Coronary artery (tissue), 2 donors: ENCODE measurements at regions not wholly inside any gene's neighbourhood (a gene's known extent, or its start where the extent isn't known, plus 50 kb on each side); places are given as distances from the start of the nearest gene placed in this dataset.

Experiments used
- DNase-seq: peaks from one replicate; pipeline ENCODE4 v3.0.0-alpha.2; 2017; ENCODE audit warnings: low spot score
- H3K27ac ChIP-seq, 2 donors: fragments of 200-600 bp; sonication (generic); one replicate each; pipeline ENCODE4 v1.5.1; 2016 to 2019
- H3K4me3 ChIP-seq: fragments of 200-600 bp; sonication (generic); 2 replicates; pipeline ENCODE4 v1.5.1; 2016; ENCODE audit warnings: mild to moderate bottlenecking, moderate library complexity
- CTCF ChIP-seq: fragments of 200-600 bp; sonication (generic); IDR thresholded peaks from one replicate; pipeline ENCODE4 v1.5.1; 2019; ENCODE audit warnings: antibody characterized with exemption

- H3K27ac ChIP-seq, result no peak overlapping the region
Measured at GRCh38 chr2:8388781-8389180, 293.1 kb upstream of the ID2 start.

GRCh38 chr2:8389431-8390108, 292.3 kb upstream of the ID2 start:
- TF ChIP-seq CTCF, result no peak
- Histone ChIP-seq H3K27ac (no peak overlapping the region), H3K4me3 (no peak overlapping the region)
- DNase-seq, result no peak

More at GRCh38 chr2:8388781-8389180, 293.1 kb upstream of the ID2 start:
- DNase-seq, result no peak
- TF ChIP-seq CTCF, result no peak
- H3K4me3 ChIP-seq, result no peak overlapping the region

- no peak overlapping the region for H3K4me3 ChIP-seq
- no peak for TF ChIP-seq CTCF
- H3K27ac ChIP-seq, result no peak overlapping the region
- DNase-seq, result no peak
Measured at GRCh38 chr2:8391126-8391525, 290.7 kb upstream of the ID2 start.

- no peak for DNase-seq
- Histone ChIP-seq H3K4me3 (no peak overlapping the region), H3K27ac (no peak overlapping the region)
- TF ChIP-seq CTCF, result no peak
Measured at GRCh38 chr2:8391584-8391983, 290.3 kb upstream of the ID2 start.

- no peak for TF ChIP-seq CTCF
- DNase-seq, result no peak
- H3K4me3 ChIP-seq, result no peak overlapping the region
- no peak overlapping the region for H3K27ac ChIP-seq
Measured at GRCh38 chr2:8392098-8392866, 289.6 kb upstream of the ID2 start.

- no peak overlapping the region for H3K4me3 ChIP-seq
- no peak overlapping the region for H3K27ac ChIP-seq
- TF ChIP-seq CTCF, result no peak
- no peak for DNase-seq
Measured at GRCh38 chr2:8393506-8393905, 288.4 kb upstream of the ID2 start.

GRCh38 chr2:8394131-8394530, 287.7 kb upstream of the ID2 start:
- no peak overlapping the region for H3K4me3 ChIP-seq
- DNase-seq, result no peak
- no peak for TF ChIP-seq CTCF
- no peak overlapping the region for H3K27ac ChIP-seq
